Adipocyte (in vitro differentiated cells): ENCODE measurements at regions not wholly inside any gene's neighbourhood (a gene's known extent, or its start where the extent isn't known, plus 50 kb on each side); places are given as distances from the start of the nearest gene placed in this dataset.

ENCODE experiments used
- DNase-seq: peaks from one replicate; pipeline ENCODE4 v3.0.0-alpha.2; 2015; ENCODE audit warnings: low read depth
- H3K27me3 ChIP-seq: replicated peaks from 2 replicates; pipeline ENCODE4 v1.7.0; 2013; ENCODE audit warnings: mild to moderate bottlenecking, low read length, moderate library complexity; ENCODE audit not compliant: control insufficient read depth, insufficient read depth
- H3K36me3 ChIP-seq: 2 replicates; pipeline ENCODE4 v1.7.0; 2013; ENCODE audit warnings: low read length, mild to moderate bottlenecking, moderate library complexity; ENCODE audit not compliant: control insufficient read depth, insufficient read depth, severe bottlenecking
- H3K4me1 ChIP-seq: 2 replicates; pipeline ENCODE4 v1.7.0; 2013; ENCODE audit warnings: mild to moderate bottlenecking, low read length, moderate library complexity; ENCODE audit not compliant: control insufficient read depth, insufficient read depth
- H3K4me3 ChIP-seq: 2 replicates; pipeline ENCODE4 v1.7.0; 2013; ENCODE audit warnings: mild to moderate bottlenecking, low read length, moderate library complexity
- H3K9ac ChIP-seq: 2 replicates; pipeline ENCODE4 v1.7.0; 2013; ENCODE audit warnings: mild to moderate bottlenecking, low read length, moderate library complexity
- H3K9me3 ChIP-seq: 2 replicates; pipeline ENCODE4 v1.7.0; 2013; ENCODE audit warnings: mild to moderate bottlenecking, low read length, moderate library complexity; ENCODE audit not compliant: control insufficient read depth

DNA sequence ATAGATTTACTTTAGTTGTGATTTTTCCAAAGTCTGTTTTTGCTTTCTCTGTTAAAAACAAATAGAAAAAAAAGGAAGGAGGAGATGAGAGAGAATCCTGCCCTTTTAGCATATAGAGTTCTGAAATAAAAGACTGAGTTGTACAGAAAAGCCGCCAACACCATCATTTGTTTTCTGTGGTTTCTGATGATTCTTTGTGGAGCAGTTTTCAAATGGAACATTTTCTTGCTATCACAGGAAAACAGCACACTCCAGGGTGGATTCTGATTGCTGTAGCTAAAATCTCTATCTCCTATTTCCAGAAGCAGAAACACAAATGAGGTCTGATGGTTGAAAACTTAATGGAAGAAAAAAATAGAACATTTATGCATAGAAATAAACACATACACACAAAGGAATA, 144.6 kb upstream of the L3MBTL4 start:
- Histone ChIP-seq H3K27me3 (no peaks in the 10 kb centered on the region), H3K4me3 (no peak overlapping the region)

GRCh38 chr18:6561016-6561415, 146.3 kb upstream of the L3MBTL4 start:
- H3K9ac ChIP-seq, result no peak overlapping the region
- H3K4me1 ChIP-seq, result peaks cover 13% of the 10 kb centered on the region
- peak overlapping the region; percentile 31 for H3K4me3 ChIP-seq
- H3K36me3 ChIP-seq, result no peaks in the 10 kb centered on the region
- DNase-seq, result no peak
- no peaks in the 10 kb centered on the region for H3K9me3 ChIP-seq
- no peaks in the 10 kb centered on the region for H3K27me3 ChIP-seq

More for the DNA sequence above, 144.6 kb upstream of the L3MBTL4 start:
- DNase-seq, result no peak
- H3K36me3 ChIP-seq, result no peaks in the 10 kb centered on the region
- H3K9ac ChIP-seq, result no peak overlapping the region
- H3K4me1 ChIP-seq, result peaks cover 13% of the 10 kb centered on the region
- H3K9me3 ChIP-seq, result no peaks in the 10 kb centered on the region

- H3K4me1 ChIP-seq, result peaks cover 13% of the 10 kb centered on the region
- no peak overlapping the region for H3K4me3 ChIP-seq
- H3K36me3 ChIP-seq, result no peaks in the 10 kb centered on the region
- no peaks in the 10 kb centered on the region for H3K9me3 ChIP-seq
- DNase-seq, result peak; percentile 48
- no peaks in the 10 kb centered on the region for H3K27me3 ChIP-seq
- H3K9ac ChIP-seq, result no peak overlapping the region
Observed at GRCh38 chr18:6561420-6561861, 146.7 kb upstream of the L3MBTL4 start.

DNA sequence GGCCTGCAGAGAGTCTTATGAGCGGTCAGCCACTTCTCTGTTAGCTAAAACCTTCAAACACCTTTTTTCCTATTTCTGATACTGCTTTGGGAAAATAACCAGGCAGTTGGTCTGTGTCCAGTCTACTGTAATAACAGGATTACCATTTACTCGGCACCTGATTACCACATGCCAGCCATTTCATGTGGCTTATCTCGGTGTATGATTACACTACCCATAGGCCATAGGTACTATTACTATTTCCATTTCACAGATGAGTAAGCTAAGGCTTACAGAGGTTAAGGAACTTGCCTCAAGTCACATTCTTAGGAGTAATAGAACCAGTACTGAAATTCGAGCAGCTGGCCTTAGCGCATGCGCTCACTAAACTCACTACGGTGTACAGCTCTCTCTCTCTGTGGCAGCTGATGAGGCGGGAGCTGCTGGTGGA, 147.2 kb upstream of the L3MBTL4 start:
- Histone ChIP-seq H3K9ac (no peak overlapping the region), H3K4me1 (peaks cover 13% of the 10 kb centered on the region), H3K36me3 (no peaks in the 10 kb centered on the region), H3K9me3 (no peaks in the 10 kb centered on the region), H3K4me3 (no peak overlapping the region), H3K27me3 (no peaks in the 10 kb centered on the region)
- DNase-seq, result no peak

DNA sequence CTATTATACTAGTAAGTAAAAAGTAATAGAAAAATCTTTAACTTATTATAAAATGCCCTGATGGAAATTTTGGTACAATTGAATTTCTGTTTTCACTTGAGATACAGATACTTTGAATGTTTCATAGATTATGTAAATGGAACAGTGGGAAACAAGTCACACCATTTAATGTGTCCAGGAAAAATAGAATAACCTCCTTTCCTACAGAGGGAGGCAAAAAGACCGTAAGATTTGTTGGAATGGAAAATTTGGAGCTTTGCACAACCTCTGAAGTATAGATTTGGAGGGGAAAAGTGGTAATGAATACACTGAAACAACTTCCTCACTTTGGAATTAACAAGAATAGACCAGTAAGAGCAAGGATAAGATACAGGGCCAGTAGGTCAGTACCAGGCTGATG, 149.2 kb upstream of the L3MBTL4 start:
- H3K9me3 ChIP-seq, result no peaks in the 10 kb centered on the region
- DNase-seq, result no peak
- H3K4me1 ChIP-seq, result peaks cover 13% of the 10 kb centered on the region
- no peaks in the 10 kb centered on the region for H3K27me3 ChIP-seq
- no peaks in the 10 kb centered on the region for H3K36me3 ChIP-seq
- no peak overlapping the region for H3K4me3 ChIP-seq
- no peak overlapping the region for H3K9ac ChIP-seq

DNA sequence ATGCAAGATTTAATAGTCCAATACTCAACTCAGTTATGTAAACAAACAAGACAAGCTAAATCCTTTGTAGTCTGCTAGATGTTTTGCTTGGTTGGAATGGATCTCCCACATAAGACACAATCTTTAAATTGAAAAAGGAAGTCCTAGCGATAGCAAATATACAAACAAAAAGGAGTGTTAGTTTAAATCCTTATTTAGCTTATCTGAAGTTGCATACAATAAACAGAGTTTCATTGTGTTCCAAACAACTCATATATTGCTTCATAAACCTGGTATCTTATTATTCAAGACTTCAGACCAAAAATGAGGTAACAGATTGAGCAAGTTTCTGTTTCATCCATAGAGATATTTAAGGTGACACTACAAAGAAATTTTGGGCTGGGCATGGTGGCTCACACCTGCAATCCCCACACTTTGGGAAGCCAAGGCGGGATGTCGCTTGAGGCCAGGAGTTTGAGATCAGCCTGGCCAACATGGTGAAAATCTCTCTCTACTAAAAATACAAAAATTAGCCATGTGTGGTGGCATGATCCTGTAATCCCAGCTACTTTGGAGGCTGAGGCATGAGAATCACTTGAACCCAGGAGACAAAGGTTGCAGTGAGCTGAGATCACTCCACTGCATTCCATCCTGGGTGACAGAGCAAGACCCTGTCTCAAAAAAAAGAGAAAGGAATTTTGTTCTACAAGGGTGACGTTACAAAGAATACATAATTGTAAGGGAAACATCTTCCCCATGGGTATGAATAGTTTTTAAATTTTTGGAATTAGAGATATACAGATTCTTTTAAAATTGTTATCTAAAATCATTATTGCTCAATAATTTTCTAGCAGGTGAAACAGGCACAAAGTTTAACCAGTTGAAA, 150.5 kb upstream of the L3MBTL4 start:
- H3K27me3 ChIP-seq, result no peaks in the 10 kb centered on the region
- no peak for DNase-seq
- H3K4me3 ChIP-seq, result no peak overlapping the region
- peaks cover 13% of the 10 kb centered on the region for H3K4me1 ChIP-seq
- H3K36me3 ChIP-seq, result no peaks in the 10 kb centered on the region
- no peak overlapping the region for H3K9ac ChIP-seq
- no peaks in the 10 kb centered on the region for H3K9me3 ChIP-seq

DNA sequence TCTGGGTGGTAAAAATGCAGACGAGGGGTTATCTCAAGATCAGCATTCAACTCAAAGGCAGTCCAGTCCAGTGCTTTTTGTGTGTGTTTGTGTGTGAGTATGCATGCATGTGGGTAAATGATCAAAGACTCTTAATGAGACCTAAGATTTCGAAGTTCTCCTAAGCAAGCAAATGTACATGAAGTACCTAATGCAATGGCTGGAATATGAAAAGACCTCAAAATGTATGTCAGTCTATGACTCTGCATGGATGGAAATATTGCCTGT, 151.0 kb upstream of the L3MBTL4 start:
- Histone ChIP-seq H3K4me1 (peaks cover 12% of the 10 kb centered on the region), H3K9ac (no peak overlapping the region), H3K36me3 (no peaks in the 10 kb centered on the region), H3K27me3 (no peaks in the 10 kb centered on the region), H3K4me3 (no peak overlapping the region), H3K9me3 (no peaks in the 10 kb centered on the region)
- no peak for DNase-seq

- Histone ChIP-seq H3K9ac (no peak overlapping the region), H3K36me3 (no peaks in the 10 kb centered on the region), H3K27me3 (no peaks in the 10 kb centered on the region), H3K4me3 (no peak overlapping the region), H3K9me3 (no peaks in the 10 kb centered on the region), H3K4me1 (peaks cover 5% of the 10 kb centered on the region)
- DNase-seq, result no peak
Observed at GRCh38 chr18:6566338-6566911, 151.7 kb upstream of the L3MBTL4 start.

DNA sequence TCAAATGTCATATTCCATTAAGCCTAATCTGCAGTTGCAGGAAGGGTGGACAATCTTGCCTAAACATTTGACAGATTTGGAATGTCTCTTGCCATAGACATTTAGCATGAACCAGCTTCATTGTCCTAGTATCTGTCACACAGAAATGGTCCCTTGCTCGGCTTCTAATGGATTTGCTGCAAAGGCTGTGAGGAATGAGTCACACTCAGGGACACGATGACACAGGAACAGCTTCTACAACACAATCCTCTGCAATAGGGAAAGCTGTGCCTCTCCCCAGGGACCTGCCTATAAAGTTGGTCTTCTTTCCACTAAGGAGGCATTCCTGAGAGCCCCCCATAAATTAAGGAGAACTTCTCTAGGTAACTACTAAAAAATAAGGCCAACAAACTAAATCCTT, 155.1 kb upstream of the L3MBTL4 start:
- Histone ChIP-seq H3K4me1 (no peaks in the 10 kb centered on the region), H3K4me3 (no peak overlapping the region), H3K9ac (no peak overlapping the region), H3K36me3 (no peaks in the 10 kb centered on the region), H3K27me3 (no peaks in the 10 kb centered on the region), H3K9me3 (no peaks in the 10 kb centered on the region)
- DNase-seq, result no peak

DNA sequence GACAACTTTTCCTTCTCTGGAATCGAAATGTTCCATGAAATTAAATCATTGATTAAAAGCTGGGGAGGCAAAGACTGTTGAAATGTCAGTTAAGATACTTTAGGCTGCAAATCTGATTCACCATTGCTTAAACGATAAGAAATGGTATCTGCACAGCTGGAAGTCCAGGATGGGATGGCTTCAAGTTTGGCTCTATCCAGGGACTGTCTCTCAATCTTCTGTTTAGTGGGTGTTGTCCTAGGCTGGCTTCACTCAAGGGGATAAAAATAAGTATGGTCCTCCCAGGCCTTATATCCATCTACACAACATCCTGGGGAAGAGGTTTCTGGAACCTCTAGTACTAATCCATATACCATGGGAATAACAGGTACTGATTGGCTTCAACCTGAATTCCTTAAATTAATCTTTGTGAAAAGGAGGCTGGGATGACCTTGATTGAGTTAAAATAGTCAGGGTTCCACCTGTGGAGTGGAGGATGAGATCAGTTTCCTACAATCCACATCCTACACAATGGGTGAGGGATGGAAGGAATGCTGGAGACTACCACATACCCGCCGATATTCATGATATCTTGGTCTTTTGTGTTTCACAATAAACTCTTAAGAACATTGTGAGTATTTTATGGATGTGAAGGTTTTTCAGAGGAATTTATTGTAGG, 156.0 kb upstream of the L3MBTL4 start:
- DNase-seq, result no peak
- H3K27me3 ChIP-seq, result no peaks in the 10 kb centered on the region
- no peak overlapping the region for H3K4me3 ChIP-seq
- H3K4me1 ChIP-seq, result no peaks in the 10 kb centered on the region
- no peaks in the 10 kb centered on the region for H3K9me3 ChIP-seq
- H3K36me3 ChIP-seq, result no peaks in the 10 kb centered on the region
- no peak overlapping the region for H3K9ac ChIP-seq

GRCh38 chr18:6571239-6571602, 156.5 kb upstream of the L3MBTL4 start:
- no peaks in the 10 kb centered on the region for H3K9me3 ChIP-seq
- H3K36me3 ChIP-seq, result no peaks in the 10 kb centered on the region
- H3K4me3 ChIP-seq, result no peak overlapping the region
- no peaks in the 10 kb centered on the region for H3K27me3 ChIP-seq
- DNase-seq, result no peak
- H3K9ac ChIP-seq, result no peak overlapping the region
- no peaks in the 10 kb centered on the region for H3K4me1 ChIP-seq
